Astrocyte of the spinal cord (primary cell): ENCODE measurements at regions not wholly inside any gene's neighbourhood (a gene's known extent, or its start where the extent isn't known, plus 50 kb on each side); places are given as distances from the start of the nearest gene placed in this dataset.

Source experiments
- DNase-seq: peaks from one replicate; pipeline ENCODE4 v3.0.0; 2011; ENCODE audit warnings: low read depth, low spot score
- H3K4me3 ChIP-seq: 2 replicates; pipeline ENCODE4 v1.5.1; 2011; ENCODE audit warnings: low read depth, mild to moderate bottlenecking, low read length, moderate library complexity
- in situ Hi-C: cut with HindIII; loops from 2 replicates; pipeline ENCODE4 v1.10.0; 2017; ENCODE audit warnings: low sequenced_read_pairs
- TF ChIP-seq, protein P1 (sequence below): IDR thresholded peaks from 2 replicates; pipeline ENCODE4 v1.5.1; 2012; ENCODE audit warnings: low read depth, mild to moderate bottlenecking, low read length, inconsistent platforms

DNA sequence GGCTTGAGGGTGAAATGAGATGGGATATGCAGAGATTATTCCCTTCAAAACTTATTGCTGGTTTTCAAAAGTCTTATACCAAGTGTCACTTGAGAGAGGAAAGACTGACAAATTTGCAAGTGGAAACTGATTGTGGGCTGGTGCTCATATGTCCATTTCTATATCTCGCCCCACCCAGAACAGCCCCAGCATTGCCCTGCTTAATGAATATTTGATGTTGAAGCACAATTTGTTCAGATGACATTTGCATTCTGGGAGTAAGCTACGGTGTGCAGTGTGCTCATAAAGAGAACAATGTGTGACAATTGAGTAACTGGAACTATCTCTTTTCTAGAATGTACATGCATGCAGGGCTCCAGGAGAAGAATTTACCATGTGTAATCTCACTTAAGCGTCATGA is 223.5 kb upstream of the TRPC5 start:
- no peak for DNase-seq
- TF ChIP-seq, protein P1, sequence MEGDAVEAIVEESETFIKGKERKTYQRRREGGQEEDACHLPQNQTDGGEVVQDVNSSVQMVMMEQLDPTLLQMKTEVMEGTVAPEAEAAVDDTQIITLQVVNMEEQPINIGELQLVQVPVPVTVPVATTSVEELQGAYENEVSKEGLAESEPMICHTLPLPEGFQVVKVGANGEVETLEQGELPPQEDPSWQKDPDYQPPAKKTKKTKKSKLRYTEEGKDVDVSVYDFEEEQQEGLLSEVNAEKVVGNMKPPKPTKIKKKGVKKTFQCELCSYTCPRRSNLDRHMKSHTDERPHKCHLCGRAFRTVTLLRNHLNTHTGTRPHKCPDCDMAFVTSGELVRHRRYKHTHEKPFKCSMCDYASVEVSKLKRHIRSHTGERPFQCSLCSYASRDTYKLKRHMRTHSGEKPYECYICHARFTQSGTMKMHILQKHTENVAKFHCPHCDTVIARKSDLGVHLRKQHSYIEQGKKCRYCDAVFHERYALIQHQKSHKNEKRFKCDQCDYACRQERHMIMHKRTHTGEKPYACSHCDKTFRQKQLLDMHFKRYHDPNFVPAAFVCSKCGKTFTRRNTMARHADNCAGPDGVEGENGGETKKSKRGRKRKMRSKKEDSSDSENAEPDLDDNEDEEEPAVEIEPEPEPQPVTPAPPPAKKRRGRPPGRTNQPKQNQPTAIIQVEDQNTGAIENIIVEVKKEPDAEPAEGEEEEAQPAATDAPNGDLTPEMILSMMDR, result no peak
- in situ Hi-C loops, result no loop called here
- no peak overlapping the region for H3K4me3 ChIP-seq

DNA sequence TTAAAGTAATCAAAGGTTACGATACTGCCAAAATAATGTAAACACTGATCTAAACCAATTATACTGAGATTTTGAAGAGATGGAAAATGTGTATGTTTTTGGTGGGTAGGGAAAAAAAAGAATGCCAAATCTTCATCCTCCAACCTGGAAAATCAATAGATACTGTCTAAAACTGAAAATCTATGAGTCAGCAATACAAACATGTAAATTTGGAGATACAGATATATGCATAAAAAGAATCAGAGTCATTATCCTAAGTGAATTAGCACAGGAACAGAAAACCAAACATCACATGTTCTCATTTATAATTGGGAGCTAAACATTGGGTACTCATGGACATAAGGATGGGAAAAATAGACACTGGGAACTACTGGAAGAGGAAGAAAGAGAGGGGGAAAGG is 197.4 kb upstream of the TRPC5 start:
- no peak for DNase-seq
- TF ChIP-seq, protein P1, result no peak
- no peak overlapping the region for H3K4me3 ChIP-seq
- in situ Hi-C loops, result no loop called here

DNA sequence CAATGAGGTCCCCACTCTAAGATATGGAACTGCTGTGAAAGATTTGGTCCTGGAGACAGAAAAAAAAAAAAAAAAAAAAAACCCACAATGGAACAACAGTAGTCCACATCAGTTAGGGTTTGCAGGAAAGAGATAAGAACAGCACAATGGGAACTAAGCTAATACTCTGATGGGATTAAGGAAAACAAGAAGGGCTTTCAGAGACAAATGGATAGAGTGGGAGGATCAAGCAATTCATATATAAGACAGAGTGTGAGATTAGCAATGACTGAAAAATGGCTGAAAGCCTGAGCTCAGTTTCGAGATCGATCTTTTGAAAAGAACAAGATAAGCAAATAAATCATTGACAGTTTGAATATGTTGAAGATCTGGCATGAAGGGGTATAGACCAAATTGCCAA is 188.4 kb upstream of the TRPC5 start:
- TF ChIP-seq, protein P1, result no peak
- in situ Hi-C loops, result no loop called here
- no peak for DNase-seq
- H3K4me3 ChIP-seq, result no peak overlapping the region

DNA sequence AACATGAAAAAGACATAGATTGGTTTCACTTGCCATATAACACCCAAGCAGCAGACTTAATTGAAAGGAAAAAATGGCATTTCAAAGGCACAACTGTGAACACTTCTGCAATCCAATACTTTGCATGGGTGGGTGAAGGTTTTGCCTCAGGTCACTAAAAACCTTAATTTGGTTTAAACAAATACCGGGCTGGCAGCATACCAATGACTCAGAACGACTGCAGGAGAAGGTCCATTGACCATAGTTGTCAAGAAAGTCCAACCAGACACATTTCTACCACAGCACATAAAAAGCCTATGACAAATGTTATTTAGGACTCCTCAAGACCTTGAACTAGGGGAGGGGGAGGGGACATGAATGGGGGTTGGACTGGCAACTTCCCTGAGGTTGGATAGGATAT is 183.6 kb upstream of the TRPC5 start:
- H3K4me3 ChIP-seq, result no peak overlapping the region
- DNase-seq, result no peak
- TF ChIP-seq, protein P1, result no peak
- in situ Hi-C loops, result no loop called here

DNA sequence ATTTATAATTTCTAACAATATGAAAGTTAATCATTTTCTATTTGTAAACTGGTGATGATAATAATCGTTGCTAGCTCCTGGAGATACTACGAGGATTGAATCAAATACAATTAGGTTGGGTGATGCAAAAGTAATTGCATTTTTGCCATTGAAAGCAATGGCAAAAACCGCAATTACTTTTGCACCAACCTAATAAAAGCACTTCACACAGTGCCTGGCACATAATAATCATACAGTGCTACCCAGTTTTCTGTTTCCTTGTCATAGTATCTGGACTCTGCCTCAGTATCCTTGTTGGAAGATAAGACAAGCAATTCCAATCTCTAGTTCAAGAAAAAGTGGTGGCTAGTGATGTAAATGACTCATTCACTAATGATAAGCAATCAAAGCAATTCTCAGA is 176.8 kb upstream of the TRPC5 start:
- DNase-seq, result no peak
- in situ Hi-C loops, result no loop called here
- TF ChIP-seq, protein P1, result no peak
- H3K4me3 ChIP-seq, result no peak overlapping the region

DNA sequence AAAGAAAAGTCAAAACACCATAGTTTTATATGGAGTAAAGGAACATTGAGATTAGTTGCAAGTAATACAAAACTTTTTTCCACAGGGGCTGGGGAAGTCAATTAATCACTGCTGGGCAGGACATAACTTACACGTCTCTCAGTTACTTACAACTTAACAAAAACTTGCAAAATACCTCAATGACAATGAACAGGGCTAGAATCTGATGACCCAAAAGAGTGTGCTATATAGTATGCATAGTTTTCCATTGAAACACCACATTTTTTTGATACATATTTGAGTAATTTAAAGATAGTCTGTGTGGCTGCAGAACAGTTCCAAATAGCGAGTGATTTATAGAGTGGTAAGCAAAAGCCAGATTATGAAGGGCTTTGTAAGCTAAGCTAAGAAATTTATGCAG is 172.3 kb upstream of the TRPC5 start:
- TF ChIP-seq, protein P1, result no peak
- in situ Hi-C loops, result no loop called here
- H3K4me3 ChIP-seq, result no peak overlapping the region
- no peak for DNase-seq

DNA sequence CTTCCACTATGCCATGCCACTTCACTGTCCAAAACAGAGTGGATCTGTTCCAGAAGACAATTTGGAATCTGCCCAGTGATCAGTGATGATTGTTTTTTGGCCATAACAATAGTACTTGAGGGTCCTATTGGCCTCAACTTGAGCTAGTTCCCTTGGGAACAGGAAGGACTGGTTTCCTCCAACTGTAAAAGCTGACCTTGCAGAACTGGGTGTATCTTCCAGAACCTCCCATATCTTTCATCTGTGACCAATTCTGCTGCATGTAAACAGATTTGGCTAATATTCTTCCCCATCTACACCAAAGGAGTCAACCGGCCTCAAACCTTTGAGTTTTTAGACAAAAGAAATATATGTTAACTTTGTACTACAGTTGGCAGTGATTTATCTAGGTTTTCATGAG is 165.1 kb upstream of the TRPC5 start:
- TF ChIP-seq, protein P1, result no peak
- H3K4me3 ChIP-seq, result no peak overlapping the region
- DNase-seq, result no peak
- in situ Hi-C loops, result no loop called here
